SU-DHL-6 (cell line): ENCODE measurements at regions not wholly inside any gene's neighbourhood (a gene's known extent, or its start where the extent isn't known, plus 50 kb on each side); places are given as distances from the start of the nearest gene placed in this dataset.

Experiments used
- H2AFZ ChIP-seq: fragments of 200-600 bp; sonication (generic); 2 replicates; pipeline ENCODE4 v1.6.1; 2014; ENCODE audit warnings: low read depth, mild to moderate bottlenecking, moderate library complexity, mixed read lengths, antibody characterized with exemption, low read length; ENCODE audit not compliant: severe bottlenecking
- H3F3A ChIP-seq: fragments of 200-600 bp; shearing (Covaris generic); 2 replicates; pipeline ENCODE4 v1.6.0; 2016; ENCODE audit warnings: antibody characterized with exemption, mild to moderate bottlenecking; ENCODE audit not compliant: insufficient read depth
- H3K27ac ChIP-seq: fragments of 200-600 bp; sonication (generic); 2 replicates; pipeline ENCODE4 v1.5.1; 2016; ENCODE audit warnings: low read depth, mild to moderate bottlenecking, low read length, moderate library complexity, mixed read lengths
- H3K27me3 ChIP-seq: fragments of 200-600 bp; sonication (generic), shearing (Covaris generic); 2 replicates; pipeline ENCODE4 v1.6.0; 2014; ENCODE audit warnings: mild to moderate bottlenecking, low read length
- H3K36me3 ChIP-seq: fragments of 200-600 bp; sonication (generic); 2 replicates; pipeline ENCODE4 v1.6.1; 2014; ENCODE audit warnings: mild to moderate bottlenecking, low read length, mixed read lengths
- H3K4me2 ChIP-seq: fragments of 300-600, 200-600 bp; shearing (Covaris generic), sonication (generic); 2 replicates; pipeline ENCODE4 v1.6.0; 2014; ENCODE audit warnings: low read length, low read depth, mild to moderate bottlenecking; ENCODE audit not compliant: poor library complexity, severe bottlenecking
- H3K4me3 ChIP-seq: fragments of 200-600 bp; sonication (generic); 2 replicates; pipeline ENCODE4 v1.5.1; 2014; ENCODE audit warnings: antibody characterized with exemption, low read length, mild to moderate bottlenecking, mixed read lengths; ENCODE audit not compliant: insufficient read depth, poor library complexity, severe bottlenecking
- H3K79me2 ChIP-seq: fragments of 200-600 bp; sonication (generic); 2 replicates; pipeline ENCODE4 v1.6.1; 2014; ENCODE audit warnings: mild to moderate bottlenecking, low read length, moderate library complexity; ENCODE audit not compliant: insufficient read depth
- H3K9ac ChIP-seq: fragments of 200-600 bp; sonication (generic); 2 replicates; pipeline ENCODE4 v1.7.0; 2014; ENCODE audit warnings: mild to moderate bottlenecking, low read length
- H3K9me2 ChIP-seq: fragments of 200-600 bp; sonication (generic); replicated peaks from 2 replicates; pipeline ENCODE4 v1.6.1; 2014; ENCODE audit warnings: low read length; ENCODE audit not compliant: insufficient read depth
- H3K9me3 ChIP-seq: fragments of 200-600 bp; sonication (generic); 2 replicates; pipeline ENCODE4 v1.6.1; 2014; ENCODE audit warnings: low read length, mixed read lengths; ENCODE audit not compliant: insufficient read depth
- H4K20me1 ChIP-seq: fragments of 200-600 bp; sonication (generic); 2 replicates; pipeline ENCODE4 v1.6.1; 2014; ENCODE audit warnings: low read depth, mild to moderate bottlenecking, antibody characterized with exemption, low read length, moderate library complexity, mixed read lengths
- CTCF ChIP-seq: fragments of 200-600 bp; sonication (generic); IDR thresholded peaks from one replicate; pipeline ENCODE4 v1.5.1; 2017; ENCODE audit warnings: antibody characterized with exemption, mild to moderate bottlenecking, low read length, moderate library complexity; ENCODE audit not compliant: insufficient read depth, poor library complexity, severe bottlenecking
- EZH2phosphoT487 ChIP-seq: fragments of 200-600 bp; sonication (generic), shearing (Covaris generic); conservative IDR thresholded peaks from 2 replicates; pipeline ENCODE4 v1.6.1; 2018; ENCODE audit warnings: mild to moderate bottlenecking, antibody characterized with exemption, low read length, moderate library complexity, mixed read lengths

DNA sequence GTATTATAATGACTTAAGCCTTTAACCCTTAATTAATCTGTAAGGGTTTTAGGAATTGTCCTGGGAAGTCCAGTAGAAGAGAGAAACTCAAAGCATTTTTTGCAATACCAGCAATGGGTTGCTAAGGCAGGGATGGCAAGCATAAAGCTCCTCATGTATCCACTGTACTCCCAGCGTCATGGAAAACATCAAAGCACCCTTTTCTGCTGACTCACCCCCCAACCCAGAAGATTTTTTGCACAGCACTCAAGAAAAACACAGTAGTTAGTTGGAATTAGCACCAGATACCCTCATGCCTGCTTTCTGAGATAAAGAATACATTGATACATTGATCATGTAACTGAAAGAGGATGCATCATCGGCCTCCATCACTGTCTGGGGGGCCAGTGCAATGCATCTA, 199.1 kb upstream of the CNOT2 start:
- Histone ChIP-seq H3K79me2 (no peaks in the 10 kb centered on the region), H3K9me2 (no peaks in the 10 kb centered on the region), H3K27me3 (no peaks in the 10 kb centered on the region), H3K9ac (no peak overlapping the region), H3K4me2 (no peak overlapping the region), H3K9me3 (no peaks in the 10 kb centered on the region), H2AFZ (no peak overlapping the region), H3K4me3 (no peak overlapping the region), H4K20me1 (no peaks in the 10 kb centered on the region), H3F3A (no peaks in the 10 kb centered on the region), H3K27ac (no peak overlapping the region), H3K36me3 (no peaks in the 10 kb centered on the region)
- TF ChIP-seq EZH2phosphoT487 (no peak), CTCF (no peak)

GRCh38 chr12:70045036-70045435, 198.2 kb upstream of the CNOT2 start:
- Histone ChIP-seq H3F3A (no peaks in the 10 kb centered on the region), H3K36me3 (no peaks in the 10 kb centered on the region), H3K9me2 (no peaks in the 10 kb centered on the region), H3K27ac (no peak overlapping the region), H3K4me2 (no peak overlapping the region), H3K9me3 (no peaks in the 10 kb centered on the region), H3K4me3 (no peak overlapping the region), H3K79me2 (no peaks in the 10 kb centered on the region), H3K27me3 (no peaks in the 10 kb centered on the region), H4K20me1 (no peaks in the 10 kb centered on the region), H2AFZ (no peak overlapping the region), H3K9ac (no peak overlapping the region)
- TF ChIP-seq CTCF (no peak), EZH2phosphoT487 (no peak)

- Histone ChIP-seq H3K9me3 (no peaks in the 10 kb centered on the region), H4K20me1 (no peaks in the 10 kb centered on the region), H3K4me2 (no peak overlapping the region), H3K27me3 (no peaks in the 10 kb centered on the region), H3K9me2 (no peaks in the 10 kb centered on the region), H2AFZ (no peak overlapping the region), H3K79me2 (no peaks in the 10 kb centered on the region), H3F3A (no peaks in the 10 kb centered on the region), H3K36me3 (no peaks in the 10 kb centered on the region), H3K4me3 (no peak overlapping the region), H3K27ac (no peak overlapping the region), H3K9ac (no peak overlapping the region)
- TF ChIP-seq EZH2phosphoT487, result no peak
- TF ChIP-seq CTCF, result no peak
These were observed 197.7 kb upstream of the CNOT2 start for GRCh38 chr12:70045514-70045913.
